CD14-positive monocyte (primary cell): ENCODE measurements at regions not wholly inside any gene's neighbourhood (a gene's known extent, or its start where the extent isn't known, plus 50 kb on each side); places are given as distances from the start of the nearest gene placed in this dataset.

Experiments
- DNase-seq, 3 donors: peaks; one replicate each; pipeline ENCODE4 v3.0.0-alpha.2; 2011 to 2022
- H2AFZ ChIP-seq: 2 replicates; pipeline ENCODE4 v1.6.0; 2012; ENCODE audit warnings: mild to moderate bottlenecking, low read depth, low read length, inconsistent platforms; ENCODE audit not compliant: insufficient read depth, poor library complexity, severe bottlenecking
- H3K27ac ChIP-seq, 2 donors: 1 replicate in 1 of 2; 2 replicates in 1 of 2; pipeline ENCODE4 v1.5.1; 2012 to 2013; ENCODE audit warnings: low read length in 2 of 2, control low read depth in 1 of 2, inconsistent platforms in 1 of 2, low read depth in 1 of 2, mild to moderate bottlenecking in 1 of 2
- H3K27me3 ChIP-seq, 2 donors: one replicate each; pipeline versions ENCODE4 v1.6.0 to v1.6.1; 2011 to 2013; ENCODE audit warnings: low read length in 2 of 2; ENCODE audit not compliant: control insufficient read depth in 2 of 2, insufficient read depth in 2 of 2
- H3K36me3 ChIP-seq, 2 donors: replicated peaks in 1 of 2; 1 replicate in 1 of 2; 2 replicates in 1 of 2; pipeline versions ENCODE4 v1.5.1 to v1.6.1; 2012 to 2013; ENCODE audit warnings: low read length in 2 of 2, control low read depth in 1 of 2, inconsistent platforms in 1 of 2, mild to moderate bottlenecking in 1 of 2; ENCODE audit not compliant: insufficient read depth in 2 of 2, control insufficient read depth in 1 of 2
- H3K4me1 ChIP-seq, 2 donors: 1 replicate in 1 of 2; 2 replicates in 1 of 2; pipeline versions ENCODE4 v1.5.1 to v1.6.1; 2012 to 2013; ENCODE audit warnings: low read length in 2 of 2, control low read depth in 1 of 2, inconsistent platforms in 1 of 2, mild to moderate bottlenecking in 1 of 2, moderate library complexity in 1 of 2; ENCODE audit not compliant: insufficient read depth in 2 of 2, control insufficient read depth in 1 of 2
- H3K4me2 ChIP-seq: replicated peaks from 2 replicates; pipeline ENCODE3; 2012; ENCODE audit warnings: low read length, moderate library complexity, mild to moderate bottlenecking; ENCODE audit not compliant: poor library complexity, severe bottlenecking; ENCODE audit errors: extremely low read depth
- H3K4me3 ChIP-seq, 3 experiments: fragments of 200-600 bp in 1 of 3; sonication (generic) in 1 of 3; replicated peaks in 1 of 3; 1 replicate in 2 of 3; 2 replicates in 1 of 3; pipeline ENCODE4 v1.5.1; 2011 to 2013; ENCODE audit warnings: low read length in 3 of 3, mild to moderate bottlenecking in 3 of 3, control low read depth in 2 of 3, low read depth in 2 of 3, inconsistent platforms in 1 of 3, moderate library complexity in 1 of 3
- H3K79me2 ChIP-seq: 2 replicates; pipeline ENCODE4 v1.6.0; 2012; ENCODE audit warnings: mild to moderate bottlenecking, control low read depth, inconsistent platforms, low read length, moderate library complexity; ENCODE audit not compliant: insufficient read depth
- H3K9ac ChIP-seq: 2 replicates; pipeline ENCODE4 v1.6.0; 2017; ENCODE audit warnings: low read length, mild to moderate bottlenecking; ENCODE audit not compliant: insufficient read depth, poor library complexity, severe bottlenecking
- H3K9me3 ChIP-seq, 2 donors: replicated peaks in 1 of 2; 1 replicate in 1 of 2; 2 replicates in 1 of 2; pipeline versions ENCODE4 v1.5.1 to v1.6.1; 2012 to 2013; ENCODE audit warnings: low read length in 2 of 2, control low read depth in 1 of 2; ENCODE audit not compliant: control insufficient read depth in 1 of 2, insufficient read depth in 1 of 2
- H4K20me1 ChIP-seq: 2 replicates; pipeline ENCODE4 v1.6.0; 2012; ENCODE audit warnings: mild to moderate bottlenecking, low read length, control low read depth, moderate library complexity; ENCODE audit not compliant: insufficient read depth
- H3K27ac Mint-ChIP-seq, 7 donors: one replicate each; pipeline ENCODE4 v1.8.0; 2020; ENCODE audit warnings: mild to moderate bottlenecking in 7 of 7, mixed read lengths in 7 of 7, moderate library complexity in 6 of 7, inconsistent platforms in 2 of 7
- H3K27me3 Mint-ChIP-seq, 3 donors: one replicate each; pipeline ENCODE4 v1.8.0; 2021 to 2022; ENCODE audit warnings: low read depth in 3 of 3, mild to moderate bottlenecking in 3 of 3, mixed read lengths in 3 of 3, moderate library complexity in 3 of 3, inconsistent platforms in 1 of 3
- H3K36me3 Mint-ChIP-seq, 2 donors: one replicate each; pipeline ENCODE4 v1.8.0; 2020; ENCODE audit warnings: mixed read lengths in 2 of 2, inconsistent platforms in 1 of 2, mild to moderate bottlenecking in 1 of 2
- H3K4me1 Mint-ChIP-seq: one replicate; pipeline ENCODE4 v1.8.0; 2020; ENCODE audit warnings: mild to moderate bottlenecking, mixed read lengths
- H3K4me3 Mint-ChIP-seq, 2 donors: one replicate each; pipeline ENCODE4 v1.8.0; 2020; ENCODE audit warnings: mild to moderate bottlenecking in 2 of 2, mixed read lengths in 2 of 2, moderate library complexity in 1 of 2
- H3K9me3 Mint-ChIP-seq, 7 donors: one replicate each; pipeline ENCODE4 v1.8.0; 2020 to 2022; ENCODE audit warnings: mixed read lengths in 7 of 7, mild to moderate bottlenecking in 6 of 7, moderate library complexity in 6 of 7, inconsistent platforms in 2 of 7
- WGBS: methylation state at CpG from one replicate; pipeline ENCODE4 v1.1.5; 2013; ENCODE audit warnings: missing lambda C conversion rate; ENCODE audit not compliant: insufficient coverage; 5-methylcytosine and 5-hydroxymethylcytosine counted together
- intact Hi-C, 2 donors: fragments of 100-400 bp; cut with micrococcal nuclease; formaldehyde crosslinking; loops; one replicate each; pipeline versions ENCODE4 v1.15.0 to v1.15.1; 2023
- TF ChIP-seq, protein P1 (sequence below): fragments of 200-600 bp; IDR thresholded peaks from one replicate; pipeline ENCODE4 v1.8.0; 2022; ENCODE audit warnings: antibody characterized with exemption, mild to moderate bottlenecking

DNA sequence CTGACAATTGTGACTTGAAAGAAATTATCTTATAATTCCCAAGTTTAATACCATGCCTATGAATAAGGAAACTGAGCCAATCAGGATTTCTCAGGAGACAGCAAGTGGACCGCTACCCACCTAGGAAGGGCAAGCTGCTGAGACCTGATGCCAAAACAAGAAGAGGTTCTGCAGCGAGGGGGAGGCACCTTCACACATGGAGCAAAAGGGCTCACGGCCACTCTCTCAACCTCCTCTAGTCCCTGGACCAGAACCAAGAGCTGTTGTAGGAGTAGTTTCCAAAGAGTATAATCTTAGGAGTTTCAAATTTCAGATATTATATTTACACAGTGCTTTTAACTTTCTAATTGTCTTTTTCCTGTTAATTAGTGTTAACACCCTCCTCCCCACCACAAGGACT is 154.7 kb upstream of the ETAA1 start:
- no peaks in the 10 kb centered on the region for H3K9me3 ChIP-seq
- Mint-ChIP-seq H3K36me3 (no peaks in the 10 kb centered on the region), H3K9me3 (peaks cover 0 to 3% (median 0%) of the 10 kb centered on the region in 7 donors), H3K27ac (no peak overlapping the region), H3K27me3 (peaks cover 0 to 2% (median 0%) of the 10 kb centered on the region in 3 donors), H3K4me3 (no peak overlapping the region), H3K4me1 (no peaks in the 10 kb centered on the region)
- no peak overlapping the region for H2AFZ ChIP-seq
- no peak for DNase-seq
- no peak overlapping the region for H3K4me2 ChIP-seq
- H3K4me1 ChIP-seq, result no peaks in the 10 kb centered on the region
- H3K36me3 ChIP-seq, result no peaks in the 10 kb centered on the region
- H3K27me3 ChIP-seq, result no peaks in the 10 kb centered on the region
- H3K4me3 ChIP-seq, result no peak overlapping the region
- TF ChIP-seq, protein P1, sequence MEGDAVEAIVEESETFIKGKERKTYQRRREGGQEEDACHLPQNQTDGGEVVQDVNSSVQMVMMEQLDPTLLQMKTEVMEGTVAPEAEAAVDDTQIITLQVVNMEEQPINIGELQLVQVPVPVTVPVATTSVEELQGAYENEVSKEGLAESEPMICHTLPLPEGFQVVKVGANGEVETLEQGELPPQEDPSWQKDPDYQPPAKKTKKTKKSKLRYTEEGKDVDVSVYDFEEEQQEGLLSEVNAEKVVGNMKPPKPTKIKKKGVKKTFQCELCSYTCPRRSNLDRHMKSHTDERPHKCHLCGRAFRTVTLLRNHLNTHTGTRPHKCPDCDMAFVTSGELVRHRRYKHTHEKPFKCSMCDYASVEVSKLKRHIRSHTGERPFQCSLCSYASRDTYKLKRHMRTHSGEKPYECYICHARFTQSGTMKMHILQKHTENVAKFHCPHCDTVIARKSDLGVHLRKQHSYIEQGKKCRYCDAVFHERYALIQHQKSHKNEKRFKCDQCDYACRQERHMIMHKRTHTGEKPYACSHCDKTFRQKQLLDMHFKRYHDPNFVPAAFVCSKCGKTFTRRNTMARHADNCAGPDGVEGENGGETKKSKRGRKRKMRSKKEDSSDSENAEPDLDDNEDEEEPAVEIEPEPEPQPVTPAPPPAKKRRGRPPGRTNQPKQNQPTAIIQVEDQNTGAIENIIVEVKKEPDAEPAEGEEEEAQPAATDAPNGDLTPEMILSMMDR, result no peak
- H3K9ac ChIP-seq, result no peak overlapping the region
- intact Hi-C loops, result no loop called here
- H4K20me1 ChIP-seq, result no peaks in the 10 kb centered on the region
- WGBS, result no CpG with 5 or more reads among the region's 3 CpGs
- no peak overlapping the region for H3K27ac ChIP-seq
- no peaks in the 10 kb centered on the region for H3K79me2 ChIP-seq

DNA sequence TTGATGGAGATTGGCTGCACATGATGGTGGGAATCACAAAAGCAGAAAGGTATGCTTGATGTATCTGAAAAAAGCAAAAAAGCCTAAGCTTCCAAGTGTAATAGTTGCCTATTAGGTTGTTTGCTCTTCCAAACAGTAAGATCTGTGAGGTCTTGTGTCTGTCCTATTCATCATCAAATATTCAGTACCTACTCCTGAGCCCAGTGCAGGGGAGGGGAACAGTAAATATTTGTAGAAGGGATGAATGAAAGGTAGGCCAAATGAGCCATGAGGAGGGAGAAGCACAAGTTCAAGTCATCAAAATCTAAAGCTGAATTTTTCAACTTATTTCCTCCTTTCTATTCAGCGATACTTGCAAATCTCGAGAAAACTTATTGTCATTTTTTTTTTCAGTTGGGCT is 153.2 kb upstream of the ETAA1 start:
- H3K4me2 ChIP-seq, result no peak overlapping the region
- H3K4me1 ChIP-seq, result no peaks in the 10 kb centered on the region
- H4K20me1 ChIP-seq, result no peaks in the 10 kb centered on the region
- H3K27ac ChIP-seq, result no peak overlapping the region
- 80% methylated on average over 2 of the region's 2 CpGs for WGBS
- no peaks in the 10 kb centered on the region for H3K36me3 ChIP-seq
- no peak overlapping the region for H3K4me3 Mint-ChIP-seq
- no peak overlapping the region for H3K27ac Mint-ChIP-seq
- peaks cover 0 to 2% (median 2%) of the 10 kb centered on the region in 3 donors for H3K27me3 Mint-ChIP-seq
- no peaks in the 10 kb centered on the region for H3K4me1 Mint-ChIP-seq
- no peak for DNase-seq
- no peaks in the 10 kb centered on the region for H3K36me3 Mint-ChIP-seq
- no peak overlapping the region for H3K4me3 ChIP-seq
- H3K9ac ChIP-seq, result no peak overlapping the region
- no peaks in the 10 kb centered on the region for H3K9me3 ChIP-seq
- H2AFZ ChIP-seq, result no peak overlapping the region
- H3K9me3 Mint-ChIP-seq, result peaks cover 0 to 3% (median 0%) of the 10 kb centered on the region in 7 donors
- intact Hi-C loops, result no loop called here
- no peaks in the 10 kb centered on the region for H3K79me2 ChIP-seq
- TF ChIP-seq, protein P1, result no peak
- H3K27me3 ChIP-seq, result no peaks in the 10 kb centered on the region
